ENCODE measurements at regions not wholly inside any gene's neighbourhood (a gene's known extent, or its start where the extent isn't known, plus 50 kb on each side); places are given as distances from the start of the nearest gene placed in this dataset.

GRCh38 chr15:53397041-53397616, 362.3 kb downstream of the WDR72 start:
- DNase-seq = no peak

GRCh38 chr15:53395871-53396270, 363.6 kb downstream of the WDR72 start:
- DNase-seq = no peak

GRCh38 chr15:53390549-53390948, 368.9 kb downstream of the WDR72 start:
- DNase-seq = no peak

- DNase-seq = peak; percentile 92
Observed at GRCh38 chr15:53389271-53390037, 370.0 kb downstream of the WDR72 start.

GRCh38 chr15:53384417-53384816, 375.0 kb downstream of the WDR72 start:
- no peak for DNase-seq

GRCh38 chr15:53378096-53378800, 381.2 kb downstream of the WDR72 start:
- peak; percentile 84 for DNase-seq

GRCh38 chr15:53367740-53368139, 391.7 kb downstream of the WDR72 start:
- DNase-seq = no peak

- no peak for DNase-seq
Observed at GRCh38 chr15:53360881-53361280, 398.6 kb downstream of the WDR72 start.

- DNase-seq = no peak
Observed at GRCh38 chr15:53359038-53359437, 400.4 kb downstream of the WDR72 start.

GRCh38 chr15:53354874-53355273, 404.6 kb downstream of the WDR72 start:
- no peak for DNase-seq

- DNase-seq = no peak
Observed at GRCh38 chr15:53351373-53351772, 408.1 kb downstream of the WDR72 start.

GRCh38 chr15:53346583-53346982, 412.9 kb downstream of the WDR72 start:
- no peak for DNase-seq

- peak; percentile 27 for DNase-seq
Observed at GRCh38 chr15:53331328-53332190, 427.9 kb downstream of the WDR72 start.

- DNase-seq = no peak
Observed at GRCh38 chr15:53328341-53328740, 431.1 kb downstream of the WDR72 start.

- no peak for DNase-seq
Observed at GRCh38 chr15:53324061-53324460, 435.4 kb downstream of the WDR72 start.

- DNase-seq = peak; percentile 54
Observed at GRCh38 chr15:53323191-53323590, 436.3 kb downstream of the WDR72 start.

GRCh38 chr15:53320816-53321215, 438.6 kb downstream of the WDR72 start:
- no peak for DNase-seq

- no peak for DNase-seq
Observed at GRCh38 chr15:53312707-53313106, 446.8 kb downstream of the WDR72 start.

GRCh38 chr15:53310709-53311108, 448.8 kb downstream of the WDR72 start:
- no peak for DNase-seq

GRCh38 chr15:53307952-53308624, 451.4 kb downstream of the WDR72 start:
- no peak for DNase-seq

- no peak for DNase-seq
Observed at GRCh38 chr15:53305554-53305953, 453.9 kb downstream of the WDR72 start.

GRCh38 chr15:53305101-53305500, 454.4 kb downstream of the WDR72 start:
- DNase-seq = no peak
